ENCODE measurements at regions not wholly inside any gene's neighbourhood (a gene's known extent, or its start where the extent isn't known, plus 50 kb on each side); places are given as distances from the start of the nearest gene placed in this dataset.

DNA sequence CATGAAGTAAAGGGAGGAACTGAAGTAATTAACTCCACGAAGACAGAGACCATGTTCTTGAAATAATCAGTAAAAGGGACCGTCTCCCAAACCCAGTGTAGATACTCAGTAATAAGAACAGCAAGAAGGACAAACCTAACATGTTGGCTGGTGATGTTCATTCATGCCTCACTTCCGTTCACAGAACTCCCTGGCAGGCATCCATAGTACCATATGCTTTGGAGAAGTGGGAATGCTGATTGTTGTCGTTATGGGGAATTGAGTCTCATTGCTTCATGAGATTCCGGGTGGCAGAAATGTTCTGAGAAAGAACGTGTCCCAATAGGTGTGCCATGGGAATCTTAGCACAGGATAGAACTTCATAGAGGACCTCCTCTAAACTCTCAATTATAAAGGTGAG lies 452.3 kb downstream of the ZSWIM6 start:
- Histone ChIP-seq H3K23me2 (ENCODE audit: low read depth, low read length) (no peaks in the 10 kb centered on the region), H4K20me1 (replicated peaks in 1 of 2; ENCODE audit: control insufficient read depth in 1 of 2, insufficient read depth in 2 of 2, low read length in 2 of 2) (no peaks in the 10 kb centered on the region), H2BK20ac (ENCODE audit: low read length) (no peak overlapping the region), H2AK5ac (ENCODE audit: low read depth, low read length) (no peak overlapping the region), H3K9me3 (ENCODE audit: insufficient read depth in 2 of 2, low read depth in 1 of 2, low read length in 1 of 2) (no peaks in the 10 kb centered on the region), H3K4ac (replicated peaks; ENCODE audit: insufficient read length, low read depth, low read length) (no peak overlapping the region), H2BK120ac (replicated peaks; ENCODE audit: low read depth, low read length) (no peak overlapping the region), H4K91ac (replicated peaks; ENCODE audit: insufficient read length, low read length) (no peak overlapping the region), H4K8ac (ENCODE audit: extremely low read depth, insufficient read depth, low read length) (no peak overlapping the region), H2BK15ac (ENCODE audit: low read length) (no peak overlapping the region), H3K23ac (ENCODE audit: insufficient read length) (no peak overlapping the region), H2BK12ac (ENCODE audit: low read depth, low read length) (no peak overlapping the region), H2AFZ (ENCODE audit: low read length) (0 out of 2 replicates have a peak overlapping the region, but pooled peaks have one; percentile 14), H3K36me3 (ENCODE audit: control insufficient read depth in 2 of 4, insufficient read depth in 4 of 4, low read length in 3 of 4) (no peaks in the 10 kb centered on the region), H3K4me3 (ENCODE audit: extremely low read depth in 1 of 4, insufficient read depth in 2 of 4, low read depth in 3 of 4, low read length in 4 of 4) (no peak overlapping the region), H3K27ac (ENCODE audit: low read depth, low read length) (no peak overlapping the region), H3K79me1 (ENCODE audit: low read depth, low read length) (no peaks in the 10 kb centered on the region), H3K27me3 (replicated peaks in 1 of 4; ENCODE audit: control insufficient read depth in 3 of 4, extremely low read depth in 1 of 4, insufficient read depth in 3 of 4, low read length in 3 of 4) (no peaks in the 10 kb centered on the region), H3K9ac (replicated peaks in 1 of 4; ENCODE audit: extremely low read depth in 1 of 4, low read depth in 3 of 4, low read length in 3 of 4) (no peak overlapping the region), H3K79me2 (ENCODE audit: control insufficient read depth in 1 of 2, insufficient read depth in 2 of 2, low read length in 2 of 2) (no peaks in the 10 kb centered on the region), H3K18ac (ENCODE audit: extremely low read depth, low read length) (no peak overlapping the region), H3K4me1 (replicated peaks in 1 of 4; ENCODE audit: control insufficient read depth in 3 of 4, insufficient read depth in 4 of 4, low read length in 3 of 4) (peaks cover 0 to 3% (median 1%) of the 10 kb centered on the region in 4 experiments; a peak in 2 of 7 replicates), H3K14ac (ENCODE audit: insufficient read length) (no peak overlapping the region), H4K5ac (ENCODE audit: insufficient read length, low read depth, low read length) (no peak overlapping the region), H3K56ac (replicated peaks; ENCODE audit: insufficient read length, low read depth, low read length) (no peak overlapping the region), H2BK5ac (ENCODE audit: low read depth, low read length) (no peak overlapping the region), H3K4me2 (ENCODE audit: insufficient read depth in 1 of 2, low read depth in 2 of 2, low read length in 2 of 2) (no peak overlapping the region)
- TF ChIP-seq HDAC2 (IDR thresholded peaks at IDR 0.05; ENCODE audit: borderline replicate concordance in 1 of 2, low read depth in 2 of 2, low read length in 2 of 2): no peak
- no peak for TF ChIP-seq BCL11A (IDR thresholded peaks at IDR 0.05; ENCODE audit: low read depth in 2 of 2, low read length in 2 of 2)
- no peak for TF ChIP-seq FOSL1 (IDR thresholded peaks at IDR 0.05; ENCODE audit: insufficient read depth, low read depth, low read length)
- TF ChIP-seq KDM4A (IDR thresholded peaks at IDR 0.05; ENCODE audit: low read depth, low read length, severe bottlenecking): no peak
- no peak for TF ChIP-seq CHD2 (IDR thresholded peaks at IDR 0.05; ENCODE audit: low read length)
- TF ChIP-seq, protein P1, sequence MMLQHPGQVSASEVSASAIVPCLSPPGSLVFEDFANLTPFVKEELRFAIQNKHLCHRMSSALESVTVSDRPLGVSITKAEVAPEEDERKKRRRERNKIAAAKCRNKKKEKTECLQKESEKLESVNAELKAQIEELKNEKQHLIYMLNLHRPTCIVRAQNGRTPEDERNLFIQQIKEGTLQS (IDR thresholded peaks at IDR 0.05; ENCODE audit: insufficient read depth, low read depth, low read length): no peak
- no peak for FAIRE-seq
- WGBS, 2 experiments (ENCODE audit: extremely low coverage in 1 of 2, insufficient coverage in 1 of 2, insufficient read length in 1 of 2, insufficient replicate concordance in 2 of 2, low coverage in 1 of 2, low lambda C conversion rate in 2 of 2, missing lambda C conversion rate in 1 of 2): 91% methylated on average over 6 of the region's 6 CpGs; no CpG with 5 or more reads in 1 of the 2 experiments
- DNase-seq (ENCODE audit: low read depth in 1 of 2, low spot score in 2 of 2): no peak
- CTCF ChIA-PET (ENCODE audit: partially characterized antibody): interaction anchor here (1.0 to 1.3 kb wide), 3 partner anchors 15 to 104 kb away, joined by 3 to 4 read pairs (median 3); no protein-coding TSS in a partner anchor
- POLR2A ChIA-PET (ENCODE audit: partially characterized antibody): interaction anchor here (0.6 kb wide), 1 partner anchor 643 kb away, joined by 3 read pairs; no protein-coding TSS in a partner anchor
